Thymus (tissue), 11 donors: ENCODE measurements at regions not wholly inside any gene's neighbourhood (a gene's known extent, or its start where the extent isn't known, plus 50 kb on each side); places are given as distances from the start of the nearest gene placed in this dataset.

ENCODE experiments used
- DNase-seq, 9 donors: peaks; one replicate each; pipeline ENCODE4 v3.0.0-alpha.2; 2013; ENCODE audit warnings: low spot score in 9 of 9, low read depth in 6 of 9, missing footprints in 1 of 9
- H3K27ac ChIP-seq, 2 donors: one replicate each; pipeline ENCODE4 v1.5.1; 2013; ENCODE audit warnings: control low read depth in 1 of 2, low read depth in 1 of 2, low read length in 1 of 2, mild to moderate bottlenecking in 1 of 2, moderate library complexity in 1 of 2
- H3K27me3 ChIP-seq, 2 donors: one replicate each; pipeline ENCODE4 v1.5.1; 2013; ENCODE audit warnings: low read length in 1 of 2; ENCODE audit not compliant: control insufficient read depth in 2 of 2, insufficient read depth in 1 of 2
- H3K36me3 ChIP-seq, 2 donors: one replicate each; pipeline ENCODE4 v1.5.1; 2013; ENCODE audit warnings: low read length in 1 of 2, mild to moderate bottlenecking in 1 of 2, moderate library complexity in 1 of 2; ENCODE audit not compliant: control insufficient read depth in 2 of 2, insufficient read depth in 2 of 2
- H3K4me1 ChIP-seq, 2 donors: one replicate each; pipeline ENCODE4 v1.5.1; 2013; ENCODE audit warnings: low read length in 2 of 2; ENCODE audit not compliant: control insufficient read depth in 2 of 2, insufficient read depth in 2 of 2
- H3K4me3 ChIP-seq, 2 donors: one replicate each; pipeline ENCODE4 v1.5.1; 2013; ENCODE audit warnings: low read length in 2 of 2, control low read depth in 1 of 2, mild to moderate bottlenecking in 1 of 2
- H3K9me3 ChIP-seq, 2 donors: one replicate each; pipeline ENCODE4 v1.5.1; 2013; ENCODE audit warnings: low read length in 1 of 2, mild to moderate bottlenecking in 1 of 2; ENCODE audit not compliant: control insufficient read depth in 2 of 2, insufficient read depth in 1 of 2
- WGBS: extraction: QIAGEN DNeasy Blood & Tissue Kit; methylation state at CpG from one replicate; pipeline ENCODE4 v1.1.7; 2013; 5-methylcytosine and 5-hydroxymethylcytosine counted together
- donor health status: healthy.

GRCh38 chr5:82563745-82564144, 285.6 kb upstream of the RPS23 start:
- Histone ChIP-seq H3K36me3 (no peaks in the 10 kb centered on the region), H3K27ac (no peak overlapping the region), H3K27me3 (no peaks in the 10 kb centered on the region), H3K4me3 (no peak overlapping the region), H3K9me3 (peaks cover 0 to 4% of the 10 kb centered on the region in 2 donors), H3K4me1 (no peaks in the 10 kb centered on the region)
- DNase-seq = no peak

- no peak overlapping the region for H3K27ac ChIP-seq
- no peak for DNase-seq
- H3K36me3 ChIP-seq = no peaks in the 10 kb centered on the region
- WGBS = 97% methylated on average over 6 of the region's 6 CpGs
- H3K4me3 ChIP-seq = no peak overlapping the region
- peaks cover 0 to 4% of the 10 kb centered on the region in 2 donors for H3K9me3 ChIP-seq
- H3K4me1 ChIP-seq = no peaks in the 10 kb centered on the region
- H3K27me3 ChIP-seq = no peaks in the 10 kb centered on the region
Observed at GRCh38 chr5:82562696-82563240, 284.6 kb upstream of the RPS23 start.

GRCh38 chr5:82561797-82562196, 283.6 kb upstream of the RPS23 start:
- H3K36me3 ChIP-seq = no peaks in the 10 kb centered on the region
- no peak overlapping the region for H3K27ac ChIP-seq
- no peaks in the 10 kb centered on the region for H3K27me3 ChIP-seq
- 95% methylated on average over 2 of the region's 2 CpGs for WGBS
- DNase-seq = no peak
- peaks cover 0 to 4% of the 10 kb centered on the region in 2 donors for H3K9me3 ChIP-seq
- no peak overlapping the region for H3K4me3 ChIP-seq
- H3K4me1 ChIP-seq = no peaks in the 10 kb centered on the region

GRCh38 chr5:82560969-82561368, 282.8 kb upstream of the RPS23 start:
- H3K9me3 ChIP-seq = peaks cover 0 to 4% of the 10 kb centered on the region in 2 donors
- no peak overlapping the region for H3K27ac ChIP-seq
- H3K4me3 ChIP-seq = no peak overlapping the region
- H3K36me3 ChIP-seq = no peaks in the 10 kb centered on the region
- no peak for DNase-seq
- no peaks in the 10 kb centered on the region for H3K4me1 ChIP-seq
- WGBS = 93% methylated on average over 1 of the region's 1 CpG
- no peaks in the 10 kb centered on the region for H3K27me3 ChIP-seq

- no peaks in the 10 kb centered on the region for H3K36me3 ChIP-seq
- peaks cover 0 to 4% of the 10 kb centered on the region in 2 donors for H3K9me3 ChIP-seq
- no peaks in the 10 kb centered on the region for H3K4me1 ChIP-seq
- no peaks in the 10 kb centered on the region for H3K27me3 ChIP-seq
- H3K27ac ChIP-seq = no peak overlapping the region
- DNase-seq = peak in 1 of 9 donors; percentile 2
- no peak overlapping the region for H3K4me3 ChIP-seq
- 93% methylated on average over 4 of the region's 4 CpGs for WGBS
Observed at GRCh38 chr5:82560561-82560960, 282.4 kb upstream of the RPS23 start.

GRCh38 chr5:82551840-82552385, 273.8 kb upstream of the RPS23 start:
- Histone ChIP-seq H3K27ac (no peak overlapping the region), H3K4me3 (no peak overlapping the region), H3K9me3 (no peaks in the 10 kb centered on the region), H3K27me3 (no peaks in the 10 kb centered on the region), H3K4me1 (no peaks in the 10 kb centered on the region), H3K36me3 (no peaks in the 10 kb centered on the region)
- WGBS = 93% methylated on average over 4 of the region's 4 CpGs
- no peak for DNase-seq

GRCh38 chr5:82551192-82551591, 273.0 kb upstream of the RPS23 start:
- Histone ChIP-seq H3K9me3 (no peaks in the 10 kb centered on the region), H3K4me1 (no peaks in the 10 kb centered on the region), H3K36me3 (no peaks in the 10 kb centered on the region), H3K4me3 (no peak overlapping the region), H3K27me3 (no peaks in the 10 kb centered on the region), H3K27ac (no peak overlapping the region)
- DNase-seq = no peak

GRCh38 chr5:82549263-82549662, 271.1 kb upstream of the RPS23 start:
- peaks cover 0 to 3% of the 10 kb centered on the region in 2 donors for H3K9me3 ChIP-seq
- no peak overlapping the region for H3K27ac ChIP-seq
- H3K27me3 ChIP-seq = no peaks in the 10 kb centered on the region
- 84% methylated on average over 2 of the region's 2 CpGs for whole genome bisulfite sequencing
- no peaks in the 10 kb centered on the region for H3K36me3 ChIP-seq
- H3K4me1 ChIP-seq = no peaks in the 10 kb centered on the region
- no peak overlapping the region for H3K4me3 ChIP-seq
- no peak for DNase-seq

- Histone ChIP-seq H3K27ac (no peak overlapping the region), H3K9me3 (peaks cover 0 to 6% of the 10 kb centered on the region in 2 donors), H3K27me3 (no peaks in the 10 kb centered on the region), H3K4me3 (no peak overlapping the region), H3K36me3 (no peaks in the 10 kb centered on the region), H3K4me1 (no peaks in the 10 kb centered on the region)
- WGBS = 77% methylated on average over 1 of the region's 1 CpG
- no peak for DNase-seq
Observed at GRCh38 chr5:82544004-82544403, 265.9 kb upstream of the RPS23 start.
